Activated T-helper 17 cell treated with anti-CD3 and anti-CD28 coated beads, Interleukin-2, amount 50 U/mL, for 72 hours (primary cell): ENCODE measurements at regions not wholly inside any gene's neighbourhood (a gene's known extent, or its start where the extent isn't known, plus 50 kb on each side); places are given as distances from the start of the nearest gene placed in this dataset.

Experiments
- ATAC-seq: fragments of 150-1000 bp; cut with Tn5 transposase; replicated peaks from 2 replicates; pipeline ENCODE4 v1.10.0; 2021; ENCODE audit warnings: mild to moderate bottlenecking, moderate library complexity
- H3K27ac Mint-ChIP-seq: one replicate; pipeline ENCODE4 v1.8.0; 2022; ENCODE audit warnings: mixed read lengths
- H3K27me3 Mint-ChIP-seq: one replicate; pipeline ENCODE4 v1.8.0; 2022; ENCODE audit warnings: mixed read lengths
- H3K36me3 Mint-ChIP-seq: one replicate; pipeline ENCODE4 v1.8.0; 2022; ENCODE audit warnings: low read depth, mild to moderate bottlenecking, mixed read lengths
- H3K4me1 Mint-ChIP-seq: one replicate; pipeline ENCODE4 v1.8.0; 2022; ENCODE audit warnings: mixed read lengths
- H3K4me3 Mint-ChIP-seq: one replicate; pipeline ENCODE4 v1.8.0; 2022; ENCODE audit warnings: mild to moderate bottlenecking, mixed read lengths
- H3K9me3 Mint-ChIP-seq: one replicate; pipeline ENCODE4 v1.8.0; 2022; ENCODE audit warnings: mixed read lengths

GRCh38 chr22:48593551-48593950 lies 1234.1 kb downstream of the BRD1 start:
- Mint-ChIP-seq H3K4me3 (no peak overlapping the region), H3K4me1 (no peaks in the 10 kb centered on the region), H3K9me3 (no peaks in the 10 kb centered on the region), H3K36me3 (no peaks in the 10 kb centered on the region), H3K27me3 (peaks cover 4% of the 10 kb centered on the region), H3K27ac (no peak overlapping the region)
- no peak for ATAC-seq

GRCh38 chr22:48592931-48593330 lies 1234.7 kb downstream of the BRD1 start:
- H3K27ac Mint-ChIP-seq, result no peak overlapping the region
- ATAC-seq, result no peak
- no peaks in the 10 kb centered on the region for H3K4me1 Mint-ChIP-seq

GRCh38 chr22:48592488-48592887 lies 1235.2 kb downstream of the BRD1 start:
- no peaks in the 10 kb centered on the region for H3K9me3 Mint-ChIP-seq
- no peak for ATAC-seq
- H3K27ac Mint-ChIP-seq, result no peak overlapping the region
- H3K4me1 Mint-ChIP-seq, result no peaks in the 10 kb centered on the region
- peaks cover 4% of the 10 kb centered on the region for H3K27me3 Mint-ChIP-seq
- H3K36me3 Mint-ChIP-seq, result no peaks in the 10 kb centered on the region
- H3K4me3 Mint-ChIP-seq, result no peak overlapping the region

More at GRCh38 chr22:48592931-48593330, 1234.7 kb downstream of the BRD1 start:
- no peak overlapping the region for H3K4me3 Mint-ChIP-seq
- H3K9me3 Mint-ChIP-seq, result no peaks in the 10 kb centered on the region
- H3K36me3 Mint-ChIP-seq, result no peaks in the 10 kb centered on the region
- peaks cover 4% of the 10 kb centered on the region for H3K27me3 Mint-ChIP-seq

- H3K27me3 Mint-ChIP-seq, result peaks cover 4% of the 10 kb centered on the region
- ATAC-seq, result no peak
- no peak overlapping the region for H3K27ac Mint-ChIP-seq
- H3K9me3 Mint-ChIP-seq, result no peaks in the 10 kb centered on the region
- no peaks in the 10 kb centered on the region for H3K4me1 Mint-ChIP-seq
- H3K4me3 Mint-ChIP-seq, result no peak overlapping the region
- H3K36me3 Mint-ChIP-seq, result no peaks in the 10 kb centered on the region
Observed at GRCh38 chr22:48592066-48592345, 1235.7 kb downstream of the BRD1 start.

- no peaks in the 10 kb centered on the region for H3K36me3 Mint-ChIP-seq
- no peak overlapping the region for H3K4me3 Mint-ChIP-seq
- no peaks in the 10 kb centered on the region for H3K9me3 Mint-ChIP-seq
- H3K4me1 Mint-ChIP-seq, result no peaks in the 10 kb centered on the region
- no peak overlapping the region for H3K27ac Mint-ChIP-seq
- peaks cover 4% of the 10 kb centered on the region for H3K27me3 Mint-ChIP-seq
- ATAC-seq, result no peak
Observed at GRCh38 chr22:48591286-48592065, 1236.2 kb downstream of the BRD1 start.

- ATAC-seq, result no peak
- H3K27me3 Mint-ChIP-seq, result peaks cover 4% of the 10 kb centered on the region
- H3K27ac Mint-ChIP-seq, result no peak overlapping the region
- no peak overlapping the region for H3K4me3 Mint-ChIP-seq
- no peaks in the 10 kb centered on the region for H3K36me3 Mint-ChIP-seq
- H3K4me1 Mint-ChIP-seq, result no peaks in the 10 kb centered on the region
- no peaks in the 10 kb centered on the region for H3K9me3 Mint-ChIP-seq
Observed at GRCh38 chr22:48589901-48590300, 1237.8 kb downstream of the BRD1 start.

- no peak overlapping the region for H3K27ac Mint-ChIP-seq
- no peak overlapping the region for H3K4me3 Mint-ChIP-seq
- H3K36me3 Mint-ChIP-seq, result no peaks in the 10 kb centered on the region
- ATAC-seq, result no peak
- H3K9me3 Mint-ChIP-seq, result no peaks in the 10 kb centered on the region
- peaks cover 4% of the 10 kb centered on the region for H3K27me3 Mint-ChIP-seq
- no peaks in the 10 kb centered on the region for H3K4me1 Mint-ChIP-seq
Observed at GRCh38 chr22:48588878-48589450, 1238.7 kb downstream of the BRD1 start.

GRCh38 chr22:48588151-48588877 lies 1239.4 kb downstream of the BRD1 start:
- Mint-ChIP-seq H3K4me1 (no peaks in the 10 kb centered on the region), H3K27me3 (peaks cover 4% of the 10 kb centered on the region), H3K9me3 (no peaks in the 10 kb centered on the region), H3K27ac (no peak overlapping the region), H3K36me3 (no peaks in the 10 kb centered on the region), H3K4me3 (no peak overlapping the region)
- ATAC-seq, result no peak

GRCh38 chr22:48587236-48587865 lies 1240.3 kb downstream of the BRD1 start:
- Mint-ChIP-seq H3K27ac (no peak overlapping the region), H3K9me3 (no peaks in the 10 kb centered on the region), H3K36me3 (no peaks in the 10 kb centered on the region), H3K4me3 (no peak overlapping the region), H3K27me3 (peaks cover 4% of the 10 kb centered on the region), H3K4me1 (no peaks in the 10 kb centered on the region)
- ATAC-seq, result no peak

GRCh38 chr22:48586799-48587185 lies 1240.9 kb downstream of the BRD1 start:
- ATAC-seq, result no peak
- H3K27me3 Mint-ChIP-seq, result peaks cover 4% of the 10 kb centered on the region
- H3K36me3 Mint-ChIP-seq, result no peaks in the 10 kb centered on the region
- H3K27ac Mint-ChIP-seq, result no peak overlapping the region
- no peak overlapping the region for H3K4me3 Mint-ChIP-seq
- H3K4me1 Mint-ChIP-seq, result no peaks in the 10 kb centered on the region
- H3K9me3 Mint-ChIP-seq, result no peaks in the 10 kb centered on the region

GRCh38 chr22:48585916-48586798 lies 1241.5 kb downstream of the BRD1 start:
- no peak for ATAC-seq
- no peak overlapping the region for H3K4me3 Mint-ChIP-seq
- no peak overlapping the region for H3K27ac Mint-ChIP-seq
- H3K27me3 Mint-ChIP-seq, result peaks cover 4% of the 10 kb centered on the region
- no peaks in the 10 kb centered on the region for H3K4me1 Mint-ChIP-seq
- no peaks in the 10 kb centered on the region for H3K36me3 Mint-ChIP-seq
- no peaks in the 10 kb centered on the region for H3K9me3 Mint-ChIP-seq

GRCh38 chr22:48584170-48584569 lies 1243.5 kb downstream of the BRD1 start:
- Mint-ChIP-seq H3K27ac (no peak overlapping the region), H3K4me1 (no peaks in the 10 kb centered on the region), H3K4me3 (no peak overlapping the region), H3K36me3 (no peaks in the 10 kb centered on the region), H3K27me3 (no peaks in the 10 kb centered on the region), H3K9me3 (no peaks in the 10 kb centered on the region)
- ATAC-seq, result no peak

- no peaks in the 10 kb centered on the region for H3K4me1 Mint-ChIP-seq
- peaks cover 9% of the 10 kb centered on the region for H3K27me3 Mint-ChIP-seq
- no peak for ATAC-seq
- no peak overlapping the region for H3K27ac Mint-ChIP-seq
- H3K4me3 Mint-ChIP-seq, result no peak overlapping the region
- H3K36me3 Mint-ChIP-seq, result no peaks in the 10 kb centered on the region
- no peaks in the 10 kb centered on the region for H3K9me3 Mint-ChIP-seq
Observed at GRCh38 chr22:48581796-48582469, 1245.7 kb downstream of the BRD1 start.
